Neutrophil (primary cell): ENCODE measurements at regions not wholly inside any gene's neighbourhood (a gene's known extent, or its start where the extent isn't known, plus 50 kb on each side); places are given as distances from the start of the nearest gene placed in this dataset.

Experiments used
- H3K27ac ChIP-seq: fragments of 200-600 bp; sonication (generic); 2 replicates; pipeline ENCODE4 v1.5.1; 2016; ENCODE audit warnings: mild to moderate bottlenecking, moderate library complexity
- H3K27me3 ChIP-seq: fragments of 200-600 bp; sonication (generic); 2 replicates; pipeline ENCODE4 v1.6.0; 2016; ENCODE audit warnings: mild to moderate bottlenecking
- H3K36me3 ChIP-seq: fragments of 200-600 bp; sonication (generic); 2 replicates; pipeline ENCODE4 v1.5.1; 2017
- H3K4me1 ChIP-seq, 2 experiments: fragments of 200-600 bp in 1 of 2; sonication (generic) in 1 of 2; 1 replicate in 1 of 2; 2 replicates in 1 of 2; pipeline versions ENCODE4 v1.5.1 to v1.6.1; 2013 to 2016; ENCODE audit warnings: low read depth in 1 of 2, low read length in 1 of 2, mild to moderate bottlenecking in 1 of 2, moderate library complexity in 1 of 2; ENCODE audit not compliant: control insufficient read depth in 1 of 2, insufficient read depth in 1 of 2
- H3K4me3 ChIP-seq, 2 experiments: fragments of 200-600 bp in 1 of 2; sonication (generic) in 1 of 2; 1 replicate in 1 of 2; 2 replicates in 1 of 2; pipeline ENCODE4 v1.5.1; 2013 to 2016; ENCODE audit warnings: low read depth in 1 of 2, low read length in 1 of 2, mild to moderate bottlenecking in 1 of 2, moderate library complexity in 1 of 2
- H3K9me3 ChIP-seq: fragments of 200-600 bp; sonication (generic); 2 replicates; pipeline ENCODE4 v1.5.1; 2016
- TF ChIP-seq, protein P1 (sequence below): fragments of 200-600 bp; sonication (generic); IDR thresholded peaks from 2 replicates; pipeline ENCODE4 v1.5.1; 2016; ENCODE audit warnings: antibody characterized with exemption

DNA sequence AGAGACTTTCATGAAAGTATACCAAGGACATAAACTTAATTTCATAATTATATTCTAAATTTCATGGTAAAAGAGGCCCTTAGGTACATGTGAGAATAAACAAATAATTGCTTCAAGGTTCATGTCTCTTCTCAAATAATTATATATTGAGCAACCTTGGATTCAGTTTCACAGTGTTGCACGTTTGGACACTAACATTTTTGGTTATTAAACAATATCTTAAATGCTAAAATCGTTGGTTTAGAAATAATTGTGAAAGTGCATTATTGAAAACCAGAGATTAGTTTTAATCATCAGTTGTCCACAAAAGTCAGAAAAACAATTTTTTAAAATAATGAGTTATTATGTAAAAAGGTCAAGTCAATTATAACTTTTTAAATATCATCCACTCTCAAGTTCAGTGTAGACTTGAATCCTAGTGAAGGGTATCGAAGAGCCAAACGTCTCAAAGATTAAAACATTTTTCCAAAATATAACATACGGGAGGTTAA, 227.1 kb upstream of the DEFB112 start:
- Histone ChIP-seq H3K4me3 (no peak overlapping the region), H3K27me3 (no peaks in the 10 kb centered on the region), H3K4me1 (no peaks in the 10 kb centered on the region), H3K36me3 (no peaks in the 10 kb centered on the region), H3K27ac (no peak overlapping the region), H3K9me3 (no peaks in the 10 kb centered on the region)
- TF ChIP-seq, protein P1, sequence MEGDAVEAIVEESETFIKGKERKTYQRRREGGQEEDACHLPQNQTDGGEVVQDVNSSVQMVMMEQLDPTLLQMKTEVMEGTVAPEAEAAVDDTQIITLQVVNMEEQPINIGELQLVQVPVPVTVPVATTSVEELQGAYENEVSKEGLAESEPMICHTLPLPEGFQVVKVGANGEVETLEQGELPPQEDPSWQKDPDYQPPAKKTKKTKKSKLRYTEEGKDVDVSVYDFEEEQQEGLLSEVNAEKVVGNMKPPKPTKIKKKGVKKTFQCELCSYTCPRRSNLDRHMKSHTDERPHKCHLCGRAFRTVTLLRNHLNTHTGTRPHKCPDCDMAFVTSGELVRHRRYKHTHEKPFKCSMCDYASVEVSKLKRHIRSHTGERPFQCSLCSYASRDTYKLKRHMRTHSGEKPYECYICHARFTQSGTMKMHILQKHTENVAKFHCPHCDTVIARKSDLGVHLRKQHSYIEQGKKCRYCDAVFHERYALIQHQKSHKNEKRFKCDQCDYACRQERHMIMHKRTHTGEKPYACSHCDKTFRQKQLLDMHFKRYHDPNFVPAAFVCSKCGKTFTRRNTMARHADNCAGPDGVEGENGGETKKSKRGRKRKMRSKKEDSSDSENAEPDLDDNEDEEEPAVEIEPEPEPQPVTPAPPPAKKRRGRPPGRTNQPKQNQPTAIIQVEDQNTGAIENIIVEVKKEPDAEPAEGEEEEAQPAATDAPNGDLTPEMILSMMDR = no peak

DNA sequence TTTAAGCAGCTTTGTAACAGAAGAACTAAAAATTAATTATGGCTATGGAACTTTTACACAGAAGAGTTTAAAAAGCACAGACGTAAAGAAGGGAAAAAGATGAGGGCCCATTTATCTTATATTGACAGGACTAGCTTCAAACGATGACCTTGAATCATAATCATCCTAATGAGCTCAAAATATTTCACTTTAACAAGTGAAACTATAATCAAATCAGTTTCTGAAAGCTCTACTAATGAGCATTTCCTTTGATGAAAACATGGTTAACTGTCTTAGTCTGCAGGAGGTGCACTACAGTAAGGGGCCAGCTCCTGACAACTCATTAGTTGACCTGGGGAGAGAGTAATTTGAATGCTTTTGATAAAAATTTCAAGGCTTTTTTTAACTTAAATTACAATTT, 228.0 kb upstream of the DEFB112 start:
- no peak overlapping the region for H3K27ac ChIP-seq
- TF ChIP-seq, protein P1 = no peak
- H3K4me3 ChIP-seq = no peak overlapping the region
- H3K9me3 ChIP-seq = no peaks in the 10 kb centered on the region
- H3K36me3 ChIP-seq = no peaks in the 10 kb centered on the region
- no peaks in the 10 kb centered on the region for H3K27me3 ChIP-seq
- H3K4me1 ChIP-seq = no peaks in the 10 kb centered on the region

DNA sequence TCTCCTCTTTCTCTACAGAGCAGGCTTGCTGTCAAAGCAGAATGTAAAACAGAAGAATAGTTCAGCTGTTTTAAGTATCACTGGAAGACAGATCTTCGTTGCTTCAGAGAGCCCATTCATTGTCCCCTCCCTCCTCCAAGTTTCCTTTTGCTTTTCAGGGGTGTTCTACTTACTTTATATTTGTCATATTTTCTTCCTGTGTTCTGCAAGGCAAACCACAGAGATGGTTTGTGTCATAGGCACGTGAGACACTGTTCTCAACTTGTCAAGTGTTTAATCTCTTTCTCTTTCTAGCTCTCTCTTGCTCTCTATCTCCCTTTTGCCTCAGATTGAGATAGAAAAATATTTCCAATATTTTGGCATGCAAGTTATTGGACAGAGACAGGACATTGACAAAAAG, 228.9 kb upstream of the DEFB112 start:
- Histone ChIP-seq H3K27ac (no peak overlapping the region), H3K27me3 (no peaks in the 10 kb centered on the region), H3K4me3 (no peak overlapping the region), H3K36me3 (no peaks in the 10 kb centered on the region), H3K4me1 (no peaks in the 10 kb centered on the region), H3K9me3 (no peaks in the 10 kb centered on the region)
- TF ChIP-seq, protein P1 = no peak

DNA sequence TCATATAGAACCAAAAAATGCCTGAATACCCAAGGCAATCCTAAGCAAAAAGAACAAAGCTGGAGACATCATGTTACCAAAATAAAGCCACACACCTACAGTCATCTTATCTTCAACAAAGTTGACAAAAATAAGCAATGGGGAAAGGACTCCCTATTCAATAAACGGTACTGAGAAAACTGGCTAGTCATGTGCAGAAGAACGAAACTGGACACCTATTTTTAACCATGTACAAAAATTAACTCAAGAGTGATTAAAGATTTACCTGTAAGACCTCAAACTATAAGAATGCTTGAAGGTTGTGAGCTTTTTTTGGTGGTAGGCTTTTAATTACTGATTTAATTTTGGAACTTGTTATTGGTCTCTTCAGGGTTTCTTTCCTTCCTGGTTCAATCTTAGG, 236.0 kb upstream of the DEFB112 start:
- H3K9me3 ChIP-seq = no peaks in the 10 kb centered on the region
- no peaks in the 10 kb centered on the region for H3K27me3 ChIP-seq
- H3K36me3 ChIP-seq = no peaks in the 10 kb centered on the region
- H3K4me1 ChIP-seq = no peaks in the 10 kb centered on the region
- TF ChIP-seq, protein P1 = no peak
- no peak overlapping the region for H3K27ac ChIP-seq
- no peak overlapping the region for H3K4me3 ChIP-seq

DNA sequence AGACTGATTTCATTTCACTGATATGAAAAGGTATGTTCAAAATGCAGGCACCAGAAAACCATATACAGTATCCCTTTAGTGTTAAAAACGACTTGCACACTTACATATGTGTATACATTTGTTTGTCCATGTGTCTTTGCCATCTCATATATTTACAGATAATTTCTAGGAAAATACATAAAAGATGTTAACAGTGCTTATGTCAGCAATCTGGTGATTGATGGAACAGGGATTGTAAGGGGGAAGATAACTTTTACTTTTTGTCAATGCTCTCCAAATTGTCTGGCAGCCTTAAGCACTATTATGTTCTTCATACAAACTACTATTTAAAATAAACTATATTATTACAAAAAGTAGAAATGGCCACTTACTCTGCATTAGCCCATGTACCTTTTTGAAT, 238.5 kb upstream of the DEFB112 start:
- Histone ChIP-seq H3K27ac (no peak overlapping the region), H3K4me3 (no peak overlapping the region), H3K27me3 (no peaks in the 10 kb centered on the region), H3K9me3 (no peaks in the 10 kb centered on the region), H3K36me3 (no peaks in the 10 kb centered on the region), H3K4me1 (no peaks in the 10 kb centered on the region)
- TF ChIP-seq, protein P1 = no peak

DNA sequence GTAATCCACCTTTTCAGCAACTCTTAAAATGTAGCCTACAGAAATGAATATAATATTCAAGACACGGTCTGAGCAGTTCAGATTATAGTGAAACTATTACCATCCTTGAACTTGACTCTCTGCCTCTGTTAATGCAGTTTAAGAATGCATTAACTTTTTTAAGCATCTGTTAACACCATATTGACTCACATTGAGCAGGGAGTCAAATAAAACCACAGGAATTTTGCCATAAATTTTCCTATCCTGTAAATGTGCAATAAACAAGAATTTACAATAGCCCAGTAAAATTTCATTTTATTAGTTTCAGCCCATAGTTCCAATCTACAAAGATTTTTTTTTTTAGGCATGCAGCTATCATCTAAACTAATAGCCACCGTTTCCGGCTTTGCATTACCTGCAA, 239.2 kb upstream of the DEFB112 start:
- Histone ChIP-seq H3K4me1 (no peaks in the 10 kb centered on the region), H3K9me3 (no peaks in the 10 kb centered on the region), H3K27ac (no peak overlapping the region), H3K4me3 (no peak overlapping the region), H3K36me3 (no peaks in the 10 kb centered on the region), H3K27me3 (no peaks in the 10 kb centered on the region)
- TF ChIP-seq, protein P1 = no peak
